ENCODE measurements at regions not wholly inside any gene's neighbourhood (a gene's known extent, or its start where the extent isn't known, plus 50 kb on each side); places are given as distances from the start of the nearest gene placed in this dataset.

DNA sequence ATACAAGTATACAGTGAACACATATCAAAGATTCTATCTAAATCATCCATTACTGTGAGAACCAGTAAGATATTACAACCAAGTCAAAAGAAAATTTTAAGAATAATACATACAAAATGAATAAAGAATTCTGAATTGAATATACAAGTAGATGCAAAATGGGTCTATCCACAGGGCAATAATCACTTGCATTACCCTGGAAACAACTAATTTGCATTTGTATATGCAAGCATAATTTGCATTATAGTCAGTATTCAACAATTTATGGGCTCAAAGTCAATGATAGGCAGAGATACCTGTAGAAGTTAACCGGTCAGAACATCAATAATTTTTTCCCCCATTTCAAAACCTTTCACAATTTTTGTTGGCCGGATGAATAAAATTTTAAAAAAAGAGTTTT, 512.2 kb upstream of the ALCAM start:
- TF ChIP-seq, protein P1, sequence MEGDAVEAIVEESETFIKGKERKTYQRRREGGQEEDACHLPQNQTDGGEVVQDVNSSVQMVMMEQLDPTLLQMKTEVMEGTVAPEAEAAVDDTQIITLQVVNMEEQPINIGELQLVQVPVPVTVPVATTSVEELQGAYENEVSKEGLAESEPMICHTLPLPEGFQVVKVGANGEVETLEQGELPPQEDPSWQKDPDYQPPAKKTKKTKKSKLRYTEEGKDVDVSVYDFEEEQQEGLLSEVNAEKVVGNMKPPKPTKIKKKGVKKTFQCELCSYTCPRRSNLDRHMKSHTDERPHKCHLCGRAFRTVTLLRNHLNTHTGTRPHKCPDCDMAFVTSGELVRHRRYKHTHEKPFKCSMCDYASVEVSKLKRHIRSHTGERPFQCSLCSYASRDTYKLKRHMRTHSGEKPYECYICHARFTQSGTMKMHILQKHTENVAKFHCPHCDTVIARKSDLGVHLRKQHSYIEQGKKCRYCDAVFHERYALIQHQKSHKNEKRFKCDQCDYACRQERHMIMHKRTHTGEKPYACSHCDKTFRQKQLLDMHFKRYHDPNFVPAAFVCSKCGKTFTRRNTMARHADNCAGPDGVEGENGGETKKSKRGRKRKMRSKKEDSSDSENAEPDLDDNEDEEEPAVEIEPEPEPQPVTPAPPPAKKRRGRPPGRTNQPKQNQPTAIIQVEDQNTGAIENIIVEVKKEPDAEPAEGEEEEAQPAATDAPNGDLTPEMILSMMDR (conservative IDR thresholded peaks at IDR 0.05; ENCODE audit: low read length) = no peak
- DNase-seq (ENCODE audit: low read depth) = no peak
- H3K4me3 ChIP-seq (ENCODE audit: low read length) = no peak overlapping the region

DNA sequence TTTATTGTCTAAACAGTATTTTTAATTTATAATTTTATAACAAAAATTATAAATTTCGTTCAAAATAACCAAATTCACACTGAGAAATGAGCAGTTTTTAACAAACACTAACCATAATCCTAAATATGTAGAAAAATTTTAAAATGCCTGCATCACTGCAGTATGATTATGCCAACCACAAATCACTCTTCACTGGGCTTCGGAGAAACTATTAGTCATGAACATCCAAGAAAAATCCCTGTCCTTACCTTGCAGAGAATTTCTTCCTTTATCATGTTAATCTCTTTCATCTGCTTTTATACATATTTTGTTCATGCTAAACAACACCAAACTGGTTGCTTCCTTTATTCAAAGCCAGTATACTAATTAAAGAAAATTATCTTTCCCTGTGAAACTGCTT, 511.0 kb upstream of the ALCAM start:
- H3K4me3 ChIP-seq (ENCODE audit: low read length) = no peak overlapping the region
- TF ChIP-seq, protein P1 (conservative IDR thresholded peaks at IDR 0.05; ENCODE audit: low read length) = no peak
- DNase-seq (ENCODE audit: low read depth) = no peak

DNA sequence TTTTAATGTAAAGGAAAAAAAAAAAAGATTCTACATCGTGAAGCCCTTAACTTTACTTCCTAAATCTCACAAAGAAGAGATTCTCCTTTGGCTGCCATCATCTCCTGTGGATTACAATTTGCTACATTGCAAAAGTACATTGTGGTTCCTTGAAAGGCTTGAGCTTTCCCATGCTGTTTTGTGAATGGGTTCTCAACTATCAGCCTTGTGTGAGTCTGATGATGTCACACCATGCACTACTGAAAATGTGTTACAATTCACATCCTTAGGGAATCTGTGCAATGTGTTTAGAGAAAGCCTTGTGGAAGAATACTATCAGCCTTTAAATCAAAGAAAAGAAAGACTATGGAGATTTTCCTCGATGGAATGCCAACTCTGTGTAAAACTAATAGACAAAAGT, 510.0 kb upstream of the ALCAM start:
- no peak overlapping the region for H3K4me3 ChIP-seq (ENCODE audit: low read length)
- TF ChIP-seq, protein P1 (conservative IDR thresholded peaks at IDR 0.05; ENCODE audit: low read length) = no peak
- no peak for DNase-seq (ENCODE audit: low read depth)

DNA sequence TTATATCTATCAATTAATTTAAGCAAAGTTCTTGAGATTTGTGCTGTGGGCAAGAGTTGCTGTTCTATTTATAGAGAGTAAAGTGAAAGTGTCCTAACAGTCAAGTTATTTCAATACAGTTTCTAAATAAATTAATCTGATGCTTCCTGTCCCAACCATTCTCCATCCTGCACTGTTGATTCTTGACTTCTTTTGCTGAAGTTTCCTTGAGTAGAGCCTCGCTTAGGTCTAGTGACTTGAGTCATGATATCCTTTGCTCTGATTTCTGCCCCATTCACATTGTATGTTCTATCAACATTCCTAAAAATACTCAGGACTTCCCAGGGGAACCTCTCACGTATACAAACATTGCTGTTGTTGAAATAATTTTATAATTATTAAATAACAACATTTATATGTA, 498.4 kb upstream of the ALCAM start:
- TF ChIP-seq, protein P1 (conservative IDR thresholded peaks at IDR 0.05; ENCODE audit: low read length) = no peak
- DNase-seq (ENCODE audit: low read depth) = no peak
- no peak overlapping the region for H3K4me3 ChIP-seq (ENCODE audit: low read length)

DNA sequence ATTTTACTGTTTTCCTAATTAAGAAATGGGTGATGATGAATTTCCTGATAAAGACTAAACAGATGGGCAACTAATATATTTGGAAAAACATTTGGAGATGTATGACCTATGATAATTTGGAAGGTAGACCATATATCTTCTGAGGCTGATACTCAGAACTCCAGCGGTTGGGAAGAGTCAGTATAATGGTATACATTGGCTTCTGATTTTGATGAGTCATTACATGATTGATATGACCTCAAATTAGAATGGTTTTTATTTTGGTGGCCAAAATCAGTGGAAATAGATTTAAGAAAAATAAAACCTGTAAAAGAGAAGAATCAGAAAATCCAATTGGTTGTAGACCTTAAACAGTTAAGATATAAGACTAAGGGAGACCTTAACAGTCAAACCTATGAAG, 496.4 kb upstream of the ALCAM start:
- no peak overlapping the region for H3K4me3 ChIP-seq (ENCODE audit: low read length)
- no peak for DNase-seq (ENCODE audit: low read depth)
- TF ChIP-seq, protein P1 (conservative IDR thresholded peaks at IDR 0.05; ENCODE audit: low read length) = no peak

DNA sequence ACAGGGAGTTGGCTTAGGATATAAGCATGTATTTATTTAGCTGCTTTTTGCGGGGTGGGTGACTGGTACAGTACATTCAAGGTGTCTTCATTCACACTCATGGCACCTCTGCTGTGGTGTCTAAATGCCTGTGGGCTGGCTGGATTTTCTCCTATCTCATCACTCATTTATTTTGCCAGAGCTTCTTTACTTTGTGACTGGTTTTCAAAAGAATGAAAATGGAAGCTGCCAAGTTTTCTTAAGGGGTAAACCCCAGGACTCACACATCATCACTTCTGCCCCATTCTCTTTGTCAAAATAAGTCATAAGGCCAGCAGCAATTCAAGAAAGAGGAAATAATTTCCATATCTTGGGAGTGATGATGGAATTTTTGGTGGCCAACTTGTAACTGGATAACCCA, 493.4 kb upstream of the ALCAM start:
- peak; percentile 44 for DNase-seq (ENCODE audit: low read depth)
- no peak overlapping the region for H3K4me3 ChIP-seq (ENCODE audit: low read length)
- TF ChIP-seq, protein P1 (conservative IDR thresholded peaks at IDR 0.05; ENCODE audit: low read length) = no peak

DNA sequence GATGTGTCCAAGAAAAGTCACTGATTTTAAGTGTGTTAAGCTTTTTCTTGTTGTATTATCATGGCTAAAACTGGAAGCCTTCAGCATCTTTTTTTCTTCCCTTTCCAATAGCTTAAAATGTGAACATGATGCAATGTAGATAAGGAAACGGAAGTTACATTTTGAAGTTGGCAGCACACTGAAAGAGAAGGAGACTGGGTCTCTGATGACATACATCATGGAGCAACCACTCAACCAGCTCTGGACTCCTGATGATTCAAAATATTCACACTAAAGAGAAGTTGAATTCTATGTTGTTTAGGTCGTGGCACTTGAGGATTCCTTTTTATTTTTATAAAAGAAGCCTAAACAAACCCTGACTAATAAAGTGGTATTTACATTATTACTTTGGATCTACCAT, 488.3 kb upstream of the ALCAM start:
- peak; percentile 19 for DNase-seq (ENCODE audit: low read depth)

More for the DNA sequence above, 488.3 kb upstream of the ALCAM start:
- no peak overlapping the region for H3K4me3 ChIP-seq (ENCODE audit: low read length)
- TF ChIP-seq, protein P1 (conservative IDR thresholded peaks at IDR 0.05; ENCODE audit: low read length) = no peak
